NB4 (cell line): ENCODE measurements at regions not wholly inside any gene's neighbourhood (a gene's known extent, or its start where the extent isn't known, plus 50 kb on each side); places are given as distances from the start of the nearest gene placed in this dataset.
A peak's percentile ranks its signal among the peaks of the same experiment; 100 is the strongest.

Experiments
- DNase-seq: peaks from one replicate; pipeline ENCODE4 v3.0.0; 2010; ENCODE audit warnings: low read depth
- H3K4me3 ChIP-seq: one replicate; pipeline ENCODE4 v1.5.1; 2011; ENCODE audit warnings: mild to moderate bottlenecking, low read depth, low read length, moderate library complexity
- MAX ChIP-seq: IDR thresholded peaks from 2 replicates; pipeline ENCODE4 v1.6.1; 2011; ENCODE audit warnings: low read depth, low read length
- MYC ChIP-seq: IDR thresholded peaks from 2 replicates; pipeline ENCODE4 v1.6.1; 2011; ENCODE audit warnings: low read depth, low read length
- POLR2A ChIP-seq: IDR thresholded peaks from 2 replicates; pipeline ENCODE4 v1.6.1; 2011; ENCODE audit warnings: mild to moderate bottlenecking; ENCODE audit not compliant: insufficient read length; ENCODE audit errors: extremely low read depth
- TF ChIP-seq, protein P1 (sequence below): IDR thresholded peaks from one replicate; pipeline ENCODE4 v1.5.1; 2012; ENCODE audit warnings: low read depth, low read length

DNA sequence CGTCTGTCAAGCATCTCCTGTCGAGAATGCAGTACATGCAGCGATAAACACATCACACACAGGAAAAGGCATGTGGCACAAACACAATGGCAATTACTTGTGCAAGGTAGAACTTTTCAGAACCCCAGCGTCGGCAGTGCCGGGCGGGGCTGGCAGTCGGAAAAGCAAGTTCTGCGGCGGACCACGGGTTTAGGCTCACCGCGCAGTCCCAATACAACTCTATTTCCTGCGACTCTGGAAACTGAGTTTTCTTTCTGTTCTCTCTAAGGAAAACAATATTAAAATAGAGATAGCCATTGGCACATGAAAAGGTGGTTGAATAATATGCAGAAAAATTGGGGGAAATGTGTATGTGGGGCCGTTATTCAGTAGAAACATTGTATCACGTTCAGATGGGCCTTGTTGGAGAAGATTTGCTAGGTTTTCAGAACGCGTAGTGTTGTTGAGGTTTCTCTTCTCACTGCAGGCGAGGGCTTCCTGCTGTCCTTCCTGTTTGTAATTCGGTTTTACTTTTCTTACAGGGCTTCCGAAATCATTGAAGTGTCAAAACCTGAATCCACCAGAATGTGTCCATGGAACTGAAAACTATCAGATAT, 369.5 kb downstream of the THBS2 start:
- H3K4me3 ChIP-seq, result peak overlapping the region; percentile 18
- DNase-seq, result no peak
- no peak for TF ChIP-seq POLR2A
- TF ChIP-seq, protein P1, sequence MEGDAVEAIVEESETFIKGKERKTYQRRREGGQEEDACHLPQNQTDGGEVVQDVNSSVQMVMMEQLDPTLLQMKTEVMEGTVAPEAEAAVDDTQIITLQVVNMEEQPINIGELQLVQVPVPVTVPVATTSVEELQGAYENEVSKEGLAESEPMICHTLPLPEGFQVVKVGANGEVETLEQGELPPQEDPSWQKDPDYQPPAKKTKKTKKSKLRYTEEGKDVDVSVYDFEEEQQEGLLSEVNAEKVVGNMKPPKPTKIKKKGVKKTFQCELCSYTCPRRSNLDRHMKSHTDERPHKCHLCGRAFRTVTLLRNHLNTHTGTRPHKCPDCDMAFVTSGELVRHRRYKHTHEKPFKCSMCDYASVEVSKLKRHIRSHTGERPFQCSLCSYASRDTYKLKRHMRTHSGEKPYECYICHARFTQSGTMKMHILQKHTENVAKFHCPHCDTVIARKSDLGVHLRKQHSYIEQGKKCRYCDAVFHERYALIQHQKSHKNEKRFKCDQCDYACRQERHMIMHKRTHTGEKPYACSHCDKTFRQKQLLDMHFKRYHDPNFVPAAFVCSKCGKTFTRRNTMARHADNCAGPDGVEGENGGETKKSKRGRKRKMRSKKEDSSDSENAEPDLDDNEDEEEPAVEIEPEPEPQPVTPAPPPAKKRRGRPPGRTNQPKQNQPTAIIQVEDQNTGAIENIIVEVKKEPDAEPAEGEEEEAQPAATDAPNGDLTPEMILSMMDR, result no peak
- no peak for TF ChIP-seq MAX
- no peak for TF ChIP-seq MYC

DNA sequence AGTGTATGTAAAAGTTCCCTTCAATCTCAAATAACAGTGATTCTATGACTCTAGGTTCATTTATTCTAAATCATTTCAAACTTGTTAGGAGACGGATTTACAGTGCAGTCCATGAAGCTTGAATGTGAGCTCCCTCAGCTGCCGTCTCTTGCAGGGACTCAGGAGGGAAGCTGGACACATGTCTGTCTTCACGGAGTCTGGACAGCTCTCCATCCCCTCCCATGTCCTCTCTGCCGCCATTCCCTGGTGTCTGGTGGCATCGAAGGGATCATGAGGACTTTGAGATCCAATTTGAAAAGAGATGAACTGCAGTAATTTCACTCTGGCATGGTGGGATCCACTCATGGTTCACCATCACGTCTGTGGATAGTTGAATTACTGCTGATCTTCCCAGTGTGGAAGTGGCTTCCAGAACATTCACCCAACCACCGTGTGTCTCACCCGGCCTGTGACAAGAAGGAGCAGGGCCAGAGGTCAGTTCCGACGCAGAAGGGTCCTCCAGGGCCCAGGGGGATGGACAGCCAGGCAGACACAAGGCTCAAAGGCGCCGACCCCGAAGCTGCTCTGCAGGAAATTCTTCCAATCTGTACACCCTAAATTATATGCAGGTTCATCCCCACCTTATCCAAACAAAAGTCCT, 370.1 kb downstream of the THBS2 start:
- TF ChIP-seq, protein P1, result no peak
- TF ChIP-seq POLR2A (no peak), MAX (no peak), MYC (no peak)
- no peak for DNase-seq

DNA sequence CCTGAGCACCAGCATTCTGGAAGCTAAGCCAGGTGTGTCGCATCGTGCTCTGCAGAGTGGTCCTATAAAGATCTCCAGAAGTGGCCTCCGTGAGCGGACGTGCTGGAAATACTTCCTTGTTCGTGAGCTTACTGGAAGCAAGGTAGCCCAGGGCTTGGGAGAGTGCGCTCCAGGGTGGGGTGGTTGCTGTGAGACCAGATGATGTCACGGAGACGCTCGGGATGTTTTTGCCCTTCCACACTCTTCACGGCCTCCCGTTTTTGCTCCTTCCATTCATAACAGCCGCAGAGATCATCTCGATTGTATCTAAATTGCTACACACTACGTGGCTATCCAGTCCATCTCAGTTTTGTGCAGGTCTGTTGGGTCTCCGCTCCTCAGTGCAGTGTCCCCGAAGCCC, 373.4 kb downstream of the THBS2 start:
- DNase-seq, result no peak
- TF ChIP-seq MYC (no peak), POLR2A (no peak), MAX (no peak)
- TF ChIP-seq, protein P1, result no peak
- H3K4me3 ChIP-seq, result no peak overlapping the region

More for the DNA sequence above, 370.1 kb downstream of the THBS2 start:
- no peak overlapping the region for H3K4me3 ChIP-seq

- H3K4me3 ChIP-seq, result no peak overlapping the region
- TF ChIP-seq MAX, result no peak
- no peak for TF ChIP-seq POLR2A
- no peak for TF ChIP-seq MYC
- no peak for DNase-seq
Observed at GRCh38 chr6:168877821-168878282, 375.8 kb downstream of the THBS2 start.

- TF ChIP-seq POLR2A (no peak), MYC (no peak), MAX (no peak)
- TF ChIP-seq, protein P1, result no peak
- H3K4me3 ChIP-seq, result no peak overlapping the region
- DNase-seq, result no peak
Observed at GRCh38 chr6:168876956-168877355, 376.7 kb downstream of the THBS2 start.

- DNase-seq, result no peak
- no peak overlapping the region for H3K4me3 ChIP-seq
- no peak for TF ChIP-seq MAX
Observed at GRCh38 chr6:168875811-168876576, 377.7 kb downstream of the THBS2 start.
